ENCODE measurements at regions not wholly inside any gene's neighbourhood (a gene's known extent, or its start where the extent isn't known, plus 50 kb on each side); places are given as distances from the start of the nearest gene placed in this dataset.
"Not testable (repeated sequence)": the region's sequence is repeated elsewhere in the genome, so short reads cannot be mapped to it uniquely, and the experiment has no call there.

GRCh38 chr10:3260066-3260834, 87.7 kb upstream of the PITRM1 start:
- no peak for DNase-seq (ENCODE audit: low read depth)
- H3K4me1 ChIP-seq (ENCODE audit: control insufficient read depth, insufficient read depth, low read length) = no peaks in the 10 kb centered on the region
- peaks cover 16% of the 10 kb centered on the region for H3K27me3 ChIP-seq (replicated peaks; ENCODE audit: control insufficient read depth, insufficient read depth, low read length)
- H3K9me3 ChIP-seq (ENCODE audit: control insufficient read depth, low read length) = no peaks in the 10 kb centered on the region
- H3K9ac ChIP-seq (ENCODE audit: low read length) = no peak overlapping the region
- no peak overlapping the region for H3K4me3 ChIP-seq (ENCODE audit: low read length)
- H3K36me3 ChIP-seq (ENCODE audit: control insufficient read depth, insufficient read depth, low read length, severe bottlenecking) = no peaks in the 10 kb centered on the region

DNA sequence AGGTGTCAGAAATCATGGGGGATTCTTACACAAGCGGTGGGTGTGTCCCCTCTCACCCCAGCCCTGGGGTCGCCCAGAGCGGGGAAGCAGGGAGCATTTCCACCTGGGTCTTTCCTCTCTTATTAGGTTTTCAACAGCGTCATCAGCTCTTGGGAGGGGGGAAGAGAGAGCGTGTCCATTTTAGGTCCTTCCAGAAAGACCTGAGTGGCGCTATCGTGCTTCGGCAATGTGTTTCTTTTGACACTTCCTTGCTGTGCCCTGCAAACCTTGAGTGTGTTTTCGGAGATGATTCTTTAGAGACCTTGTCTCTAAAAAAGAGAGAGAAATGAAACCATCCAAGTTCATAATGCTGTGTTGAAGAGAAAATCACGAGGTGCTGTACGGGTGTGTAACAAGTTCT, 86.9 kb upstream of the PITRM1 start:
- no peak for DNase-seq (ENCODE audit: low read depth)
- Histone ChIP-seq H3K9ac (ENCODE audit: low read length) (no peak overlapping the region), H3K36me3 (ENCODE audit: control insufficient read depth, insufficient read depth, low read length, severe bottlenecking) (no peaks in the 10 kb centered on the region), H3K4me1 (ENCODE audit: control insufficient read depth, insufficient read depth, low read length) (no peaks in the 10 kb centered on the region), H3K4me3 (ENCODE audit: low read length) (no peak overlapping the region), H3K27me3 (replicated peaks; ENCODE audit: control insufficient read depth, insufficient read depth, low read length) (peaks cover 16% of the 10 kb centered on the region), H3K9me3 (ENCODE audit: control insufficient read depth, low read length) (no peaks in the 10 kb centered on the region)

- peaks cover 16% of the 10 kb centered on the region for H3K27me3 ChIP-seq (replicated peaks; ENCODE audit: control insufficient read depth, insufficient read depth, low read length)
- no peaks in the 10 kb centered on the region for H3K9me3 ChIP-seq (ENCODE audit: control insufficient read depth, low read length)
- no peaks in the 10 kb centered on the region for H3K36me3 ChIP-seq (ENCODE audit: control insufficient read depth, insufficient read depth, low read length, severe bottlenecking)
- H3K4me3 ChIP-seq (ENCODE audit: low read length) = no peak overlapping the region
- H3K9ac ChIP-seq (ENCODE audit: low read length) = no peak overlapping the region
- no peak for DNase-seq (ENCODE audit: low read depth)
- H3K4me1 ChIP-seq (ENCODE audit: control insufficient read depth, insufficient read depth, low read length) = no peaks in the 10 kb centered on the region
These were observed 85.8 kb upstream of the PITRM1 start for GRCh38 chr10:3258394-3258793.

DNA sequence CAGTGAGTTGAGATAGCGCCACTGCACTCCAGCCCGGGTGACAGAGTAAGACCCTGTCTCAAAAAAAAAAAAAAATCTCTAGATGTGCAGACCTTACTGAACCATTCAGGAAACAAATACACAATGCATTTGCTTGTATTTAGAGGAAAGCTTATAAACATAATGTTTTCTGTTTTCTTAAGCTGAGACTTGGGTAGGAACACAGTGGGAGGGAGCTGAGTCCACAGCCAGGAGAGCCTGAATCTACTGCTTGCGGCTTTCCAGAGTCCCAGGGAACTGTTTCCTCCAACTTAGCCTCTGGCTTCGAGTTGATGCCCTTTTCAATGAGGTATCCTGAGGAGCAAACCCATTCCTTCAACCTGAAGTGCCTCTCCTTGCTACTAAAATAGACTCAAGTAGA, 83.0 kb upstream of the PITRM1 start:
- no peak for DNase-seq (ENCODE audit: low read depth)
- Histone ChIP-seq H3K36me3 (ENCODE audit: control insufficient read depth, insufficient read depth, low read length, severe bottlenecking) (no peaks in the 10 kb centered on the region), H3K27me3 (replicated peaks; ENCODE audit: control insufficient read depth, insufficient read depth, low read length) (peaks cover 12% of the 10 kb centered on the region), H3K9ac (ENCODE audit: low read length) (no peak overlapping the region), H3K4me3 (ENCODE audit: low read length) (no peak overlapping the region), H3K4me1 (ENCODE audit: control insufficient read depth, insufficient read depth, low read length) (no peaks in the 10 kb centered on the region), H3K9me3 (ENCODE audit: control insufficient read depth, low read length) (no peaks in the 10 kb centered on the region)

GRCh38 chr10:3255075-3255474, 82.5 kb upstream of the PITRM1 start:
- no peak for DNase-seq (ENCODE audit: low read depth)
- H3K9ac ChIP-seq (ENCODE audit: low read length) = no peak overlapping the region

DNA sequence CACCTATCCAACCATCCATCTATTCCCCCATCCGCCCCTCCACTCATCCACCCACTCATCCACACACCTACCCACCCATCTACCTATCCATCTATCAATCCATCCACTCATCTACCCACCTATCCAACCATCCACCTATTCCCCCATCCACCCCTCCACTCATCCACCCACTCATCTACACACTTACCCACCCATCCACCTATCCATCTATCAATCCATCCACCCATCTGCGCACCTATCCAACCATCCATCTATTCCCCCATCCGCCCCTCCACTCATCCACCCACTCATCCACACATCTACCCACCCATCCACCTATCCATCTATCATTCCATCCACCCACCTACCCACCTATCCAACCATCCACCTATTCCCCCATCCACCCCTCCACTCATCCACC, 81.4 kb upstream of the PITRM1 start:
- H3K4me3 ChIP-seq (ENCODE audit: low read length); H3K9ac ChIP-seq (ENCODE audit: low read length): not testable (repeated sequence)

More at GRCh38 chr10:3255075-3255474, 82.5 kb upstream of the PITRM1 start:
- H3K27me3 ChIP-seq (replicated peaks; ENCODE audit: control insufficient read depth, insufficient read depth, low read length) = peaks cover 6% of the 10 kb centered on the region
- H3K4me1 ChIP-seq (ENCODE audit: control insufficient read depth, insufficient read depth, low read length) = no peaks in the 10 kb centered on the region
- H3K36me3 ChIP-seq (ENCODE audit: control insufficient read depth, insufficient read depth, low read length, severe bottlenecking) = no peaks in the 10 kb centered on the region
- no peak overlapping the region for H3K4me3 ChIP-seq (ENCODE audit: low read length)
- H3K9me3 ChIP-seq (ENCODE audit: control insufficient read depth, low read length) = no peaks in the 10 kb centered on the region

DNA sequence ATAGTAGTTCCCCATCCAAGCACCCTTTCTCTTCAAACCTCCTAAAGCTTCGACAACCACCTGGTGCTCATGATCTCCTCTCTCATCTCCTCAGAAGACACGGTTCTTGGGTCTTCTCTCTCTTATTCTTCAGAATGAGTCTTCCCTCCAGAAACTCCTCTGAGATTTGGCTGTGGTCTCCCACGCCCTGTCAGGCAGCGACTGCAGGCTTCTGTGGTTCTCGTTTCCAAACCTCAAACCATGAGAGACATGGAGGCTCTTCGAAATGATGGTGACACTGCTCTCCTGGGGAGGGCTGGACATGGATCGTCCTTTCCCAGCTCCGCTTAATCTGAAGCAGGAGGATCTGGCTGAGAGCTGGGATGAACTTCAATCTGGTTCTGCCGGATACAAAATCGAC, 78.6 kb upstream of the PITRM1 start:
- no peak overlapping the region for H3K9ac ChIP-seq (ENCODE audit: low read length)
- H3K27me3 ChIP-seq (replicated peaks; ENCODE audit: control insufficient read depth, insufficient read depth, low read length) = no peaks in the 10 kb centered on the region
- peaks cover 13% of the 10 kb centered on the region for H3K4me1 ChIP-seq (ENCODE audit: control insufficient read depth, insufficient read depth, low read length)
- DNase-seq (ENCODE audit: low read depth) = no peak
- H3K4me3 ChIP-seq (ENCODE audit: low read length) = no peak overlapping the region
- no peaks in the 10 kb centered on the region for H3K36me3 ChIP-seq (ENCODE audit: control insufficient read depth, insufficient read depth, low read length, severe bottlenecking)
- H3K9me3 ChIP-seq (ENCODE audit: control insufficient read depth, low read length) = no peaks in the 10 kb centered on the region

More for the DNA sequence above, 81.4 kb upstream of the PITRM1 start:
- H3K4me1 ChIP-seq (ENCODE audit: control insufficient read depth, insufficient read depth, low read length); H3K9me3 ChIP-seq (ENCODE audit: control insufficient read depth, low read length); H3K36me3 ChIP-seq (ENCODE audit: control insufficient read depth, insufficient read depth, low read length, severe bottlenecking); DNase-seq (ENCODE audit: low read depth); H3K27me3 ChIP-seq (replicated peaks; ENCODE audit: control insufficient read depth, insufficient read depth, low read length): not testable (repeated sequence)

- Histone ChIP-seq H3K4me3 (ENCODE audit: low read length) (peak overlapping the region; percentile 59), H3K4me1 (ENCODE audit: control insufficient read depth, insufficient read depth, low read length) (peaks cover 13% of the 10 kb centered on the region), H3K36me3 (ENCODE audit: control insufficient read depth, insufficient read depth, low read length, severe bottlenecking) (no peaks in the 10 kb centered on the region), H3K9ac (ENCODE audit: low read length) (peak overlapping the region; percentile 85), H3K27me3 (replicated peaks; ENCODE audit: control insufficient read depth, insufficient read depth, low read length) (no peaks in the 10 kb centered on the region), H3K9me3 (ENCODE audit: control insufficient read depth, low read length) (no peaks in the 10 kb centered on the region)
- DNase-seq (ENCODE audit: low read depth) = no peak
These were observed 76.8 kb upstream of the PITRM1 start for GRCh38 chr10:3249307-3249889.

GRCh38 chr10:3248526-3249306, 76.1 kb upstream of the PITRM1 start:
- no peaks in the 10 kb centered on the region for H3K36me3 ChIP-seq (ENCODE audit: control insufficient read depth, insufficient read depth, low read length, severe bottlenecking)
- H3K27me3 ChIP-seq (replicated peaks; ENCODE audit: control insufficient read depth, insufficient read depth, low read length) = no peaks in the 10 kb centered on the region
- peaks cover 13% of the 10 kb centered on the region for H3K4me1 ChIP-seq (ENCODE audit: control insufficient read depth, insufficient read depth, low read length)
- peak; percentile 89 for DNase-seq (ENCODE audit: low read depth)
- no peaks in the 10 kb centered on the region for H3K9me3 ChIP-seq (ENCODE audit: control insufficient read depth, low read length)
- H3K4me3 ChIP-seq (ENCODE audit: low read length) = peak overlapping the region; percentile 59
- peak overlapping the region; percentile 85 for H3K9ac ChIP-seq (ENCODE audit: low read length)

- Histone ChIP-seq H3K36me3 (ENCODE audit: control insufficient read depth, insufficient read depth, low read length, severe bottlenecking) (no peaks in the 10 kb centered on the region), H3K4me1 (ENCODE audit: control insufficient read depth, insufficient read depth, low read length) (peaks cover 13% of the 10 kb centered on the region), H3K9ac (ENCODE audit: low read length) (no peak overlapping the region), H3K27me3 (replicated peaks; ENCODE audit: control insufficient read depth, insufficient read depth, low read length) (no peaks in the 10 kb centered on the region), H3K9me3 (ENCODE audit: control insufficient read depth, low read length) (no peaks in the 10 kb centered on the region), H3K4me3 (ENCODE audit: low read length) (no peak overlapping the region)
- no peak for DNase-seq (ENCODE audit: low read depth)
These were observed 72.8 kb upstream of the PITRM1 start for GRCh38 chr10:3245395-3245794.

DNA sequence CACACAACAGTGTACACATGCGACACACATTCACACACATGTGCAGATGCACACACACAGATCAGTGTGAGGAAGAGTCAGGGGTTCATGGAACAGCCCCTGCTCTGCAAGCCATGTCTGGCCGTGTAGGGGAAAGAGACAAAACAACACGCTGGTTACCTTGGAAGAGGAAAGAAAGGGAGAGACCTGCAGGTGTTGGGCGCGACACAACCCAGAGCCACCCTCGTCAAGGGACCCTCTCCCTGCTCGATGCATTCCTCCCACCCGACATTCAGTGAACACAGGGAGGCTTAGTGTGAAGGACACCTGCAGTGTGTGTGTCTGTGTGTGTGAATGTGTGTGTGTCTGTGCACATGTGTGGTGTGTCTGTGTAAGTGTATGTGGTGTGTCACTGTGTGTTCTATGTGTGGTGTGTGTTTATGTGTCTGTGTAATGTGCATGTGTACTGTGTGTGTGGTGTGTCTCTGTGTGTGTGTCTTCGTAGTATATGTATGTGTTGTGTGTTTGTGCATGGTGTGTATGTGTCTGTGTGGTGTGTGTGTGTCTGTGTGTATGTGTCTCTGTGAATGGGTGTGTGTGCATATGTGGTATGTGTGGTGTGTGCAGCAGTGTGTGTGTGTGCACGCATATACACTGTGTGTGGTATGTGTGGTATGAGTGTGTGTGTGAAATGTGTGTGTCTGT, 69.5 kb upstream of the PITRM1 start:
- no peaks in the 10 kb centered on the region for H3K36me3 ChIP-seq (ENCODE audit: control insufficient read depth, insufficient read depth, low read length, severe bottlenecking)
- peaks cover 3% of the 10 kb centered on the region for H3K4me1 ChIP-seq (ENCODE audit: control insufficient read depth, insufficient read depth, low read length)
- H3K9me3 ChIP-seq (ENCODE audit: control insufficient read depth, low read length) = no peaks in the 10 kb centered on the region
- no peak overlapping the region for H3K4me3 ChIP-seq (ENCODE audit: low read length)
- DNase-seq (ENCODE audit: low read depth) = no peak
- no peak overlapping the region for H3K9ac ChIP-seq (ENCODE audit: low read length)
- peaks cover 10% of the 10 kb centered on the region for H3K27me3 ChIP-seq (replicated peaks; ENCODE audit: control insufficient read depth, insufficient read depth, low read length)
